ENCODE measurements at regions not wholly inside any gene's neighbourhood (a gene's known extent, or its start where the extent isn't known, plus 50 kb on each side); places are given as distances from the start of the nearest gene placed in this dataset.

DNA sequence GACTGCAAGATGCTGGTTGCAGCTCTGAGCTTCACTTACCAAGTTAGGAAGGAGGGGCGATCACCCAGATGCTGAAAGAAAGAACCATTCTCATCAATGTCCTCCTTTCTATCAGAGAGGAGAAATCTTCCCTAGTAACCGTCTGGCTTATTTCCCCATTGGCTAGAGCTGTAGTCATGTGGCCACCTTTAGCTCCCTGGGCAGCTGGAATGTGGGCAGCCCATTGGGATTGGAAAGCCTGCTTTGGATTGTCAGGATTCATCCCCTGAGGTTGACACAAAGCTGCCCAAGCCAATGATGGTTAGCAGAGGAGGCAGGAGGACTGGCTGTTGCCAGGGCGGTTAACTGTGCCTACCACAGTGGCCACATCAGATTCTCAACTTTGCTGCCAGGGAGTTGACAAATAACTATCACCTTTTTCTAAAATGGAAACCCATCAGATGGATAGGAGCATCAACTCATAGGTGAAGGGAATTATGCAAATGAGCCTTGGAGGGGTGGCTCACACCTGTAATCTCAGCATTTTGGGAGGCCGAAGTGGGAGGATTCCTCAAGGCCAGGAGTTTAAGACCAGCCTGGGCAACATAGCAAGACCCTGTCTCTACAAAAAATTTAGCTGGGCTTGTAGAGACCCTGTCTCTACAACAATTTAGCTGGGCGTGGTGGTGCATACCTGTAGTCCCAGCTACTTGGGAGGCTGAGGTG is 206.4 kb upstream of the GALNT17 start:
- Histone ChIP-seq H4K20me1 (ENCODE audit: insufficient read depth, low read length) (no peaks in the 10 kb centered on the region), H2AFZ (ENCODE audit: low read length) (no peak overlapping the region), H3K4me1 (ENCODE audit: low read length) (no peaks in the 10 kb centered on the region), H3K9me3 (replicated peaks; ENCODE audit: insufficient read depth, low read length) (no peaks in the 10 kb centered on the region), H3K4me2 (ENCODE audit: low read depth, low read length) (no peak overlapping the region), H3K27ac (ENCODE audit: low read length) (no peak overlapping the region), H3K9me2 (replicated peaks; ENCODE audit: insufficient read depth, low read length) (no peaks in the 10 kb centered on the region), H3K9ac (ENCODE audit: low read length) (no peak overlapping the region), H3K79me2 (ENCODE audit: low read length) (no peaks in the 10 kb centered on the region), H3K4me3 (ENCODE audit: low read length) (no peak overlapping the region), H3K27me3 (replicated peaks; ENCODE audit: insufficient read depth, low read length) (no peaks in the 10 kb centered on the region), H3K36me3 (replicated peaks; ENCODE audit: insufficient read depth, low read length) (no peaks in the 10 kb centered on the region), H3F3A (ENCODE audit: insufficient read depth, low read length) (no peaks in the 10 kb centered on the region)
- no peak for TF ChIP-seq EZH2phosphoT487 (IDR thresholded peaks at IDR 0.05; ENCODE audit: low read length)
- TF ChIP-seq, protein P1, sequence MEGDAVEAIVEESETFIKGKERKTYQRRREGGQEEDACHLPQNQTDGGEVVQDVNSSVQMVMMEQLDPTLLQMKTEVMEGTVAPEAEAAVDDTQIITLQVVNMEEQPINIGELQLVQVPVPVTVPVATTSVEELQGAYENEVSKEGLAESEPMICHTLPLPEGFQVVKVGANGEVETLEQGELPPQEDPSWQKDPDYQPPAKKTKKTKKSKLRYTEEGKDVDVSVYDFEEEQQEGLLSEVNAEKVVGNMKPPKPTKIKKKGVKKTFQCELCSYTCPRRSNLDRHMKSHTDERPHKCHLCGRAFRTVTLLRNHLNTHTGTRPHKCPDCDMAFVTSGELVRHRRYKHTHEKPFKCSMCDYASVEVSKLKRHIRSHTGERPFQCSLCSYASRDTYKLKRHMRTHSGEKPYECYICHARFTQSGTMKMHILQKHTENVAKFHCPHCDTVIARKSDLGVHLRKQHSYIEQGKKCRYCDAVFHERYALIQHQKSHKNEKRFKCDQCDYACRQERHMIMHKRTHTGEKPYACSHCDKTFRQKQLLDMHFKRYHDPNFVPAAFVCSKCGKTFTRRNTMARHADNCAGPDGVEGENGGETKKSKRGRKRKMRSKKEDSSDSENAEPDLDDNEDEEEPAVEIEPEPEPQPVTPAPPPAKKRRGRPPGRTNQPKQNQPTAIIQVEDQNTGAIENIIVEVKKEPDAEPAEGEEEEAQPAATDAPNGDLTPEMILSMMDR (IDR thresholded peaks at IDR 0.05; ENCODE audit: low read length) = no peak
- TF ChIP-seq EZH2 (optimal IDR thresholded peaks at IDR 0.05; ENCODE audit: low read depth, low read length) = no peak
- DNase-seq = no peak

DNA sequence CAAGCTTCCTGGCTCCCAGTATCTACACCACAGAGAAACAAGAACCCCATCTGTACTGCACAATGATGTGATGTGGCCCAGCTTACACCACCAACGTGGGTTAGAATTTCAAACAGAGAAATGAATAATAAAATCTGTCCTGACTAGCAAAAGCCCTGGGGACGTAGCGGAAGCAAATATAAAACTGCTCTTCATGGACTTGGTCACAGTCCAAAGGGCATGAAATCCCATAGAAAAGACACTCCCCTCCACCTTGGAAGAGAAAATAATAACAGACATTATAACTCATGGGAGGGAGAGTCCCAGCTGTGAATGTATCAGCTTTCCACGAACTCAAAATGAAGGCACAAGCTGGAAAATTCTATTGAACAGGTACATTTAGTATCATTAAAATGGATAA is 205.3 kb upstream of the GALNT17 start:
- no peaks in the 10 kb centered on the region for H3K79me2 ChIP-seq (ENCODE audit: low read length)
- DNase-seq = no peak
- no peak for TF ChIP-seq EZH2 (optimal IDR thresholded peaks at IDR 0.05; ENCODE audit: low read depth, low read length)
- TF ChIP-seq, protein P1 (IDR thresholded peaks at IDR 0.05; ENCODE audit: low read length) = no peak
- TF ChIP-seq EZH2phosphoT487 (IDR thresholded peaks at IDR 0.05; ENCODE audit: low read length) = no peak
- H3K9ac ChIP-seq (ENCODE audit: low read length) = no peak overlapping the region
- no peaks in the 10 kb centered on the region for H3K27me3 ChIP-seq (replicated peaks; ENCODE audit: insufficient read depth, low read length)
- no peaks in the 10 kb centered on the region for H3F3A ChIP-seq (ENCODE audit: insufficient read depth, low read length)
- H3K4me2 ChIP-seq (ENCODE audit: low read depth, low read length) = no peak overlapping the region
- no peaks in the 10 kb centered on the region for H3K9me3 ChIP-seq (replicated peaks; ENCODE audit: insufficient read depth, low read length)
- no peak overlapping the region for H3K27ac ChIP-seq (ENCODE audit: low read length)
- H3K9me2 ChIP-seq (replicated peaks; ENCODE audit: insufficient read depth, low read length) = no peaks in the 10 kb centered on the region
- H2AFZ ChIP-seq (ENCODE audit: low read length) = no peak overlapping the region
- H4K20me1 ChIP-seq (ENCODE audit: insufficient read depth, low read length) = no peaks in the 10 kb centered on the region
- H3K4me3 ChIP-seq (ENCODE audit: low read length) = no peak overlapping the region
- H3K4me1 ChIP-seq (ENCODE audit: low read length) = no peaks in the 10 kb centered on the region
- H3K36me3 ChIP-seq (replicated peaks; ENCODE audit: insufficient read depth, low read length) = no peaks in the 10 kb centered on the region

DNA sequence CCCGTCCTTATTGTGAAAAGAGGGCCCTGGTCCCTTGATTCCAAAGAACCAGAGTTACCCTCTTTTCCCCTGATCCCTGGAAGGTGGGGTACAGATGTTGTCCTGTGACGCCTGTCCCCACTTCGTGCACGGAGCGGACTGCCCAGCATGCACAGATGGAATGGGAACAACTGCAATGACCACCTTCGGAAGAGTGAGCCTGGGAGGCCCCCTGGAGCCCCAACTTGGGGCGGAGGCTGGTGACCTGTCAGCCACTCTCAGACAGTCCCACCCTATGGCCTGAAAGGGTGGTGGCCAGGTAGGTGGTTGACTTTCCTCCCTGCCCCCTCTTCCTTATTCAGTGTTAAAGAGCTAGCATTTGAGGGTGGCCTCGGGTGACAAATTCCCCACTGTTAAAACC is 196.6 kb upstream of the GALNT17 start:
- Histone ChIP-seq H3F3A (ENCODE audit: insufficient read depth, low read length) (no peaks in the 10 kb centered on the region), H3K9me3 (replicated peaks; ENCODE audit: insufficient read depth, low read length) (no peaks in the 10 kb centered on the region), H3K79me2 (ENCODE audit: low read length) (no peaks in the 10 kb centered on the region), H3K27me3 (replicated peaks; ENCODE audit: insufficient read depth, low read length) (no peaks in the 10 kb centered on the region), H3K4me2 (ENCODE audit: low read depth, low read length) (no peak overlapping the region), H3K4me3 (ENCODE audit: low read length) (no peak overlapping the region), H2AFZ (ENCODE audit: low read length) (no peak overlapping the region), H3K27ac (ENCODE audit: low read length) (no peak overlapping the region), H3K9me2 (replicated peaks; ENCODE audit: insufficient read depth, low read length) (no peaks in the 10 kb centered on the region), H3K4me1 (ENCODE audit: low read length) (no peaks in the 10 kb centered on the region), H3K36me3 (replicated peaks; ENCODE audit: insufficient read depth, low read length) (no peaks in the 10 kb centered on the region), H3K9ac (ENCODE audit: low read length) (no peak overlapping the region), H4K20me1 (ENCODE audit: insufficient read depth, low read length) (no peaks in the 10 kb centered on the region)
- no peak for DNase-seq
- TF ChIP-seq EZH2 (optimal IDR thresholded peaks at IDR 0.05; ENCODE audit: low read depth, low read length) = no peak
- TF ChIP-seq, protein P1 (IDR thresholded peaks at IDR 0.05; ENCODE audit: low read length) = no peak
- no peak for TF ChIP-seq EZH2phosphoT487 (IDR thresholded peaks at IDR 0.05; ENCODE audit: low read length)

All from MM.1S (cell line).